ENCODE measurements at regions not wholly inside any gene's neighbourhood (a gene's known extent, or its start where the extent isn't known, plus 50 kb on each side); places are given as distances from the start of the nearest gene placed in this dataset.
"Not testable (repeated sequence)": the region's sequence is repeated elsewhere in the genome, so short reads cannot be mapped to it uniquely, and the experiment has no call there.

- DNase-seq: no peak
Measured at GRCh38 chr6:164690702-164691500, 618.5 kb downstream of the C6orf118 start.

DNA sequence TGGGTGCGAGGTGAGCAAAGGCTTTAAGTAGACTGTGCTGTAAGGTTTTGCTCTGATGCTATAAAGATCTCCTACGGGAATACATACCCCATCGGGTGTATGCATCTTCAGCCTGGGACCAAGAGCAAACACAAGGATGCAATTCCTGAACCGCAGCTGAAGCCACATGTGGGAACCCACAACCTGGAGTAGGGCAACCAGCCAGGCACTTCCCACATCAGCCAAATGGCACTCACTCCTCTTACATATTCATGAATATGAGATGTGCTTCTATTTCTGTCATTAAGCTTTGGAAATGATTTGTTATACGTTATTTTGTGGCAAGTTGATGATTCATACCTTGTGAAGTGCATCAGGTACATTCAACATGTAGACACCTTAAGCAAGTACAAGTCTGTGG is 619.2 kb downstream of the C6orf118 start:
- no peak for DNase-seq

GRCh38 chr6:164665328-164665727 is 644.1 kb downstream of the C6orf118 start:
- DNase-seq: no peak

GRCh38 chr6:164663634-164664033 is 645.8 kb downstream of the C6orf118 start:
- DNase-seq: no peak

- no peak for DNase-seq
Measured at GRCh38 chr6:164661716-164662115, 647.7 kb downstream of the C6orf118 start.

DNA sequence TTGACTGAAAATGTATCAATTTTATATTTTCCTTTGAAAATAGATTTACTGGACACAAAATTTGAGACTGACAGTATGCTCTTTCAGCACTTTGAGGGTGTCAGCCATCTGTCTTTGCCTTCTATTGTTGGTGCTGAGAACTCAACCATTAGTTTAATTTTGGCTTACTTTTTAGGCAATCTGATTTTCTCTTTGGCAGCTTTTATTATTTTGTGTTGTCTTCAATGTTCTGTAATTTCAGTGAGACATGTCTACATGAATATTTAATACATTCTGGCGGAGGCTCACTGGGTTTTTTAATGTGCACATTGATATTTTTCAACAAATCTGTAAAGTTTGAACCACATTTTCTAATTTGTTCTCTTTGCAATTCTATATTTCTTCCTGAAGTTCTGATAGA is 648.6 kb downstream of the C6orf118 start:
- DNase-seq: no peak

DNA sequence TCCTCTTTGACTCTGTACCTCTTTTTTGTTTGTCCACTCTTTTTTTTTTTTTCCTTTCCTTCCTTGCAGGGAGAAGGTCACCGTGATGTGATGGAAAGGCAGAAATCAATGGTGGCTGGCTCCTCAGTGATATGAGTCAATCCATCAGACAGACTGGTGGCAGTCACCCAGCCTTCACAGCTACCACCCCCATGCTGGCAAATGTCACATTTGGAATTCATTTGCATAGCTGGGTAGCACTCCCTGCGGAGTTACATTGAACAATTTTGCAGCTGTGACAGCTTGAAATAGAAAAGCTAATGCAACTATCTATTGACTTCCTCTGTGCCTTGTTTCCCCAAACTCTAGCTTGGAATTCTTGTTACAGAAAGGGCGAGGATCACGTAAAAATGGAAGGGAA is 668.4 kb downstream of the C6orf118 start:
- DNase-seq: no peak

- no peak for DNase-seq
Measured at GRCh38 chr6:164628302-164628931, 681.0 kb downstream of the C6orf118 start.

DNA sequence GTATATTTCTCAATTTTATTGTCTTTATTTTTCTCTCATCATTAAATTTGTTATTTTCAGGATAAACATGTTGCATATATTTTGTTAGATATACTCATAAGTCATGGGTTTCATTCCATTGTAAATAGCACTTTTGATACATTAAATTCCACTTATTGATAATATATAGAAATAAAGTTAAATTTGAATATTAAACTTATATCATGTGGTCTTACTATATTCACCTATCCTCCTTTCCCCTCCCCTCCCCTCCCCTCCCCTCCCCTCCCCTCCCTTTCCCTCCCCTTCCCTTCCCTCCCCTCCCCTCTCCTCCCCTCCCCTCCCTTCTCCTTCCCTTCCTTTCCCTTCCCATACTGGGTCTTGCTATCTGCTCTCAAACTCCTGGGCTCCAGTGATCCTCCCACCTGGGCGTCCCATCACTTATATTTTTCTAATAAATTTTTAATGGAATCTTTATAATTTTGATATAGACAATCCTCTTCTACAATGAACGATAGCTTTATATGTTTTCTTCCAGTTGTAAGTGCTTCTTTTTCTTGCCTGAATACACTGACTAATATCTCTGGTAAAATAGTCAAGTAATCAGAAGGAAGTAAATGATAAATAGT is 692.4 kb downstream of the C6orf118 start:
- DNase-seq: no peak

- peak in 1 of 2 experiments; percentile 52 for DNase-seq
Measured at GRCh38 chr6:164612751-164613150, 696.7 kb downstream of the C6orf118 start.

DNA sequence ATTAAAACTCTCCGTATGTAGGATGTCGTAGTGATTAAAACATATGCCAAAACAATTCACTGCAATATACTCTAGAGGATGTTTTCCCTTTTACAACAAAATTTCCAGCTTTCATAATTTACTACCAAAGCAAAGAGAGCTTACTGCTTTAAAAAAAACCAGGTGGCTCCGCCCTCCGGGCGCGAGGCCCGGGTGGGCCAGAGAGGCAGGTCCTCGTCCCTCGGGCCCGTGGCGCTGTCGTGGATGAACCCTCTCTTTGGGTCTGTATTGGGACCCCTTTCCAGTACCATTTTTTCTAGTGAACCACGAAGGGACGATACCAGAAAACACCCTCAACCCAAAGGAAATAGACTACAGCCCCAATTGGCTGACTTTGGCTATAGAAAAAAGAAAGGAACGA is 698.5 kb downstream of the C6orf118 start:
- DNase-seq: not testable (repeated sequence)

- not testable (repeated sequence) for DNase-seq
Measured at GRCh38 chr6:164602415-164602814, 707.0 kb downstream of the C6orf118 start.

DNA sequence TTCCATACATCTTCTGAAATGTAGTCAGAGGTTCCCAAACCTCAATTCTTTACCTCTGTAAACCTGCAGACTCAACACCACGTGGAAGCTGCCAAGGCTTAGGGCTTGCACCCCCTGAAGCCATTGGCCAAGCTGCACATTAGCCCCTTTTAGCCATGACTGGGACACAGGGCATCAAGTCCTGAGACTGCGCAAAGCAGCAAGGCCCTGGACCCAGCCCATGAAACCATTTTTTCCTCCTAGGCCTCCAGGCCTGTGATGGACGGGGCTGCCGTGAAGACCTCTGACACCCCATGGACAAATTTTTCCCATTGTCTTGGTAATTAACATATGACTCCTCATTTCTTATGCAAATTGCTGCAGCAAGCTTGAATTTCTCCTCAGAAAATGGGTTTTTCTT is 727.8 kb downstream of the C6orf118 start:
- no peak for DNase-seq

GRCh38 chr6:164579035-164579434 is 730.4 kb downstream of the C6orf118 start:
- DNase-seq: no peak

GRCh38 chr6:164578616-164579015 is 730.8 kb downstream of the C6orf118 start:
- DNase-seq: no peak

GRCh38 chr6:164570801-164571200 is 738.6 kb downstream of the C6orf118 start:
- no peak for DNase-seq

- no peak for DNase-seq
Measured at GRCh38 chr6:164569509-164569908, 739.9 kb downstream of the C6orf118 start.

GRCh38 chr6:164563924-164564323 is 745.5 kb downstream of the C6orf118 start:
- no peak for DNase-seq

DNA sequence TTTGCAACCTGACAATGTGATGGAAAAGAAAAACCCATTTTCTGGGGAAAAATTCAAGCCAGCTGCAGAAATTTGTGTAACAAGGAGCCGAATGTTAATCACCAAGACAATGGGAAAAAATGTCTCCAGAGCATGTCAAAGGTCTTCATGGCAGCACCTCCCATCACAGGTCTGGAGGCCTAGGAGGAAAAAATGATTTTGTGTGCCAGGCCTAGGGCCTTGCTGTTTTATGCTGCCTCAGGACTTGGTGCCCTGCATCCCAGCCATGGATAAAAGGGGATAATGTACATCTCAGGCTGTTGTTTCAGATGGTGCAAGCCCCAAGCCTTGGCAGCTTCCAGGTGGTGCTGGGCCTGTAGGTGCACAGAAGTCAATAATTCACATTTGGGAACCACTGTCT is 747.7 kb downstream of the C6orf118 start:
- DNase-seq: no peak

GRCh38 chr6:164554700-164555476 is 754.5 kb downstream of the C6orf118 start:
- no peak for DNase-seq

- no peak for DNase-seq
Measured at GRCh38 chr6:164554226-164554625, 755.2 kb downstream of the C6orf118 start.

DNA sequence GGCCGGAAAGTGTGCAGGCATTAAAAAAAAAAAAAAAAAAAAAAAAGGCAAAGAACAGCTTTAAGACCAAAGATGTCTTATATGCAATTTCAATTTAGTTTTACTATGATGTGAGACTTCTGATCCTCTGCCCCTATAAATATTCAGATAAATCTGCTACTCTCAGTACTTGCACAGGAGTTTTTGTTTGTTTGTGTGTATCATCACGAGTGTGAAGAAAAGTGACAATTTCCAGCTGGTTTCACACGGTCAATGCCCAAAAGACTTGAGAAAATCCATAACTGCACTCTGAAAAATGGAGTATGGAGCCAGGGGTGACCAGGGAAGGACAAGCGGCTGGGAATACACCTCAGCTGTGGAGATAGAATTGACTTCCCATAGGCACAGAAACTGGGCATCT is 757.7 kb downstream of the C6orf118 start:
- no peak for DNase-seq

GRCh38 chr6:164547076-164547475 is 762.3 kb downstream of the C6orf118 start:
- no peak for DNase-seq
